Omental fat pad (tissue), 3 donors: ENCODE measurements at regions not wholly inside any gene's neighbourhood (a gene's known extent, or its start where the extent isn't known, plus 50 kb on each side); places are given as distances from the start of the nearest gene placed in this dataset.
"Not testable (repeated sequence)": the region's sequence is repeated elsewhere in the genome, so short reads cannot be mapped to it uniquely, and the experiment has no call there.

Experiments used
- ATAC-seq: fragments of 150-250 bp; one replicate; pipeline ENCODE4 v1.9.1; 2016; ENCODE audit warnings: mild to moderate bottlenecking, moderate library complexity; ENCODE audit not compliant: low FRiP score
- DNase-seq: peaks from one replicate; pipeline ENCODE4 v3.0.0-alpha.2; 2019; ENCODE audit warnings: low spot score
- CTCF ChIP-seq, 3 donors: fragments of 450-650 bp; IDR thresholded peaks; one replicate each; pipeline ENCODE4 v1.5.1; 2016 to 2017; ENCODE audit warnings: antibody characterized with exemption in 3 of 3, mild to moderate bottlenecking in 3 of 3, moderate library complexity in 2 of 3

- ATAC-seq (no peak), DNase-seq (no peak)
- no peak for TF ChIP-seq CTCF (IDR thresholded peaks at IDR 0.05)
Observed at GRCh38 chr11:106565326-106565725, 452.9 kb downstream of the GUCY1A2 start.

GRCh38 chr11:106568632-106569031 lies 449.6 kb downstream of the GUCY1A2 start:
- DNase-seq = no peak
- no peak for TF ChIP-seq CTCF (IDR thresholded peaks at IDR 0.05)
- ATAC-seq = no peak

GRCh38 chr11:106577384-106577783 lies 440.9 kb downstream of the GUCY1A2 start:
- not testable (repeated sequence) for DNase-seq, ATAC-seq

GRCh38 chr11:106581399-106581798 lies 436.9 kb downstream of the GUCY1A2 start:
- DNase-seq (no peak), ATAC-seq (no peak)
- no peak for TF ChIP-seq CTCF (IDR thresholded peaks at IDR 0.05)

GRCh38 chr11:106585061-106585460 lies 433.2 kb downstream of the GUCY1A2 start:
- DNase-seq (no peak), ATAC-seq (no peak)
- TF ChIP-seq CTCF (IDR thresholded peaks at IDR 0.05) = no peak

- no peak for DNase-seq
- TF ChIP-seq CTCF (IDR thresholded peaks at IDR 0.05) = no peak
- no peak for ATAC-seq
Observed at GRCh38 chr11:106594751-106595351, 423.4 kb downstream of the GUCY1A2 start.

- no peak for TF ChIP-seq CTCF (IDR thresholded peaks at IDR 0.05)
- ATAC-seq (no peak), DNase-seq (no peak)
Observed at GRCh38 chr11:106601684-106602297, 416.5 kb downstream of the GUCY1A2 start.
